Psoas muscle (tissue), 7 donors: ENCODE measurements at regions not wholly inside any gene's neighbourhood (a gene's known extent, or its start where the extent isn't known, plus 50 kb on each side); places are given as distances from the start of the nearest gene placed in this dataset.

Source experiments
- ATAC-seq, 4 donors: fragments of 200-7000 bp; cut with Tn5 transposase; one replicate each; pipeline ENCODE4 v1.9.1; 2020; ENCODE audit warnings: moderate library complexity in 3 of 4, mild to moderate bottlenecking in 2 of 4
- DNase-seq, 2 donors: peaks; one replicate each; pipeline ENCODE4 v3.0.0-alpha.2; 2020
- H3K27ac ChIP-seq: fragments of 200-600 bp; one replicate; pipeline ENCODE4 v1.8.0; 2022
- H3K27me3 ChIP-seq, 3 donors: fragments of 200-600 bp in 1 of 3; one replicate each; pipeline versions ENCODE4 v1.6.1 to v1.8.0; 2013 to 2022; ENCODE audit warnings: low read length in 2 of 3, mild to moderate bottlenecking in 2 of 3, moderate library complexity in 1 of 3; ENCODE audit not compliant: insufficient read depth in 3 of 3
- H3K36me3 ChIP-seq, 2 donors: fragments of 200-600 bp in 1 of 2; one replicate each; pipeline versions ENCODE4 v1.6.1 to v1.8.0; 2013 to 2022; ENCODE audit warnings: low read depth in 1 of 2, mild to moderate bottlenecking in 1 of 2, moderate library complexity in 1 of 2; ENCODE audit not compliant: insufficient read depth in 1 of 2
- H3K4me1 ChIP-seq: fragments of 200-600 bp; one replicate; pipeline ENCODE4 v1.8.0; 2022
- H3K4me3 ChIP-seq: fragments of 200-600 bp; one replicate; pipeline ENCODE4 v1.8.0; 2022; ENCODE audit warnings: mild to moderate bottlenecking
- H3K9me3 ChIP-seq: fragments of 200-600 bp; one replicate; pipeline ENCODE4 v1.8.0; 2022
- CTCF ChIP-seq: fragments of 200-600 bp; IDR thresholded peaks from one replicate; pipeline ENCODE4 v1.8.0; 2022; ENCODE audit warnings: antibody characterized with exemption
- WGBS, 3 donors: extraction: QIAGEN DNeasy Blood & Tissue Kit; methylation state at CpG; one replicate each; pipeline versions ENCODE4 v1.1.6 to v1.1.7; 2013; 5-methylcytosine and 5-hydroxymethylcytosine counted together
- intact Hi-C, 2 donors: fragments of 100-400 bp; cut with DNase I; formaldehyde crosslinking; loops; one replicate each; pipeline versions ENCODE4 v1.11.0 to v1.14.2; 2022
- donor health status: healthy with polysubstance abuse.
- donor health status: DM: no; HTN: no; CAD: no; lungs with moderate emphysema.
- donor health status: Bipolar disorder and iron deficiency.
- donor health status: healthy.
- donor health status: DM: yes; HTN: yes; CAD: no.
- donor health status: DM: no; HTN: no; CAD: no.
- donor health status: DM: yes; HTN: yes; CAD: no.

DNA sequence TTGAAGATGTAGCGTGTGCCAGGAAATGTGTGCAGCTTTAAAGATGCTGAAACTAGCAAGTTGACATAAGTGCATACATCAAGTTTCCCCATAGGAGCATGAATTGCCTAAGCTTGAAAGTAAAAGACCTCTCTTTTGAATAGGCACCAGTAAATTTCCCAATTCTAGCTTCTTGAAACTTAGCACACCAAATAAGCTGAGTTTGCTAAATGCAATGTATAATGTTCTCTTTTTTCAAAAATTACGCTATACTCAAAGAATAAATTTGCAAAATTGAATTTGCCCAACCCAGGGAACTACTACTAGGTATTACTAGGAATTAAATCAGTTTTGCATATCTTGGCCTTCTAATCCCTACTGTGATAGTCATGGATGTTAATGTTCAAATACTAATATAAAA, 923.9 kb upstream of the LCORL start:
- no peak for TF ChIP-seq CTCF
- Histone ChIP-seq H3K4me3 (no peak overlapping the region), H3K4me1 (no peaks in the 10 kb centered on the region), H3K9me3 (no peaks in the 10 kb centered on the region), H3K27ac (no peak overlapping the region), H3K36me3 (no peaks in the 10 kb centered on the region), H3K27me3 (no peaks in the 10 kb centered on the region)
- ATAC-seq (no peak), DNase-seq (no peak)
- intact Hi-C loops = no loop called here
- 91 to 93% (median 92%) methylated on average over 2 of the region's 2 CpGs for WGBS, 3 donors

DNA sequence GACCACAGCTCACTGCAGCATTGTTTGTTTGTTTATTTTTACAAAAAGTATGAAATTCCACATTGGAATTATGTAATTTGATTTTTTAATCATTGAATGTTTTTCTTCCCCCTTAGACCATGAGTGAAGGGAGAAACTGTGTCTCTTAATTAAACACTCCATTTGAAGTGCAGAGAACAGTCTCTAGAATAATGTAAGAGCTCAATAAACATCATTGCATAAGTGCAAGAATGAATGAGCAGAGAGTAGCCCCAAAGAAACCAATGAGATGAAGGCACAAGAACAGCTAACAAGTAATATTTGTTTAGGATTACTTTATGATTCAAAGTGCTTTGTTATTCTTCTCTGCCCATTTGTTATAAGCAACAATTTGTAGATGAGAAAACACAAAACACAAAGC, 921.3 kb upstream of the LCORL start:
- H3K4me3 ChIP-seq = no peak overlapping the region

GRCh38 chr4:18938343-18939099, 917.0 kb upstream of the LCORL start:
- no peak overlapping the region for H3K27ac ChIP-seq
- intact Hi-C loops = no loop called here
- H3K36me3 ChIP-seq = no peaks in the 10 kb centered on the region
- DNase-seq (no peak), ATAC-seq (no peak)
- H3K4me3 ChIP-seq = no peak overlapping the region
- no peaks in the 10 kb centered on the region for H3K4me1 ChIP-seq
- no peaks in the 10 kb centered on the region for H3K27me3 ChIP-seq
- 20 to 32% (median 27%) methylated on average over 3 of the region's 3 CpGs for WGBS, 3 donors
- TF ChIP-seq CTCF = no peak
- H3K9me3 ChIP-seq = no peaks in the 10 kb centered on the region

More for the DNA sequence above, 921.3 kb upstream of the LCORL start:
- no peaks in the 10 kb centered on the region for H3K9me3 ChIP-seq
- no peaks in the 10 kb centered on the region for H3K4me1 ChIP-seq
- H3K36me3 ChIP-seq = no peaks in the 10 kb centered on the region
- no peaks in the 10 kb centered on the region for H3K27me3 ChIP-seq
- DNase-seq = no peak
- H3K27ac ChIP-seq = no peak overlapping the region
- no peak for ATAC-seq
- intact Hi-C loops = no loop called here
- no peak for TF ChIP-seq CTCF

DNA sequence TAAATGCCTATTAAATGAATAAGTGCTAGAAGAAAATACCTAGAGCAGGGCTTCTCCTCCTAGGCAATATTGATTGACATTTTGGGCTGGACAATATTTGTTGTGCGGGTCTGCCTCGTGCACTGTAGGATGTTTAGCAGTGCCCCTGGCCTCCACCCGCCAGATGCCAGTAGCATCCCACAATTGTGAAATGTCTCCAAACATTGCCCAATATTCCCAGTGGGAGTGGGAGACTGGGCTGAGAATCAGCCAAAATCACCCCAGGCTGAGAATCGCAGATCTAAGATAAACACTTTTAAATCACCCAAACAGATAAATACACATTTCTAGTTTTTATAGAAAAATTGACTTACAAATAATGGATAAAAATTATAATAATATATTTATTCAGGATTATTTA, 916.2 kb upstream of the LCORL start:
- no peak for TF ChIP-seq CTCF
- Histone ChIP-seq H3K27me3 (no peaks in the 10 kb centered on the region), H3K4me3 (no peak overlapping the region), H3K9me3 (no peaks in the 10 kb centered on the region), H3K36me3 (no peaks in the 10 kb centered on the region), H3K4me1 (no peaks in the 10 kb centered on the region), H3K27ac (no peak overlapping the region)
- WGBS, 3 donors = 90 to 93% (median 92%) methylated on average over 4 of the region's 4 CpGs
- no peak for ATAC-seq
- intact Hi-C loops = no loop called here
- no peak for DNase-seq

DNA sequence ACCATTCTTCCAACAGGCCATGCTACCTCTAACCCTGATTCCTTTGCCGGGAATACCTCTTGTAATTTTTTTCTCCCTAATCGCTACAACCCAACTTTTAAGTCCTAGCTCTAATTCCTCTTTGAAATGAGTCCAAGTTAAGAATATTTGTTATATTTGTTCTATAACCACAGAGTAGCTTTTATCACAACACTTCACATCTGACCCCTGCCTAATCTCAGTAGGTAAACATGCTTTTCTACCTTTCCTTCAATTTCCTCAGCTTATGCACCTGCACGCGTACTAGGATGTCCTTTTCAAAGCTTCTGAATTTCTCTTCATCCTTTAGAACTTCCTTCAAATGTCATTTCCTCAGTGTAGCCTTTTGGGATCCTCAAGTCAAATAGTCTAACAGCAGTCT, 915.5 kb upstream of the LCORL start:
- Histone ChIP-seq H3K4me3 (no peak overlapping the region), H3K4me1 (no peaks in the 10 kb centered on the region), H3K36me3 (no peaks in the 10 kb centered on the region), H3K9me3 (no peaks in the 10 kb centered on the region), H3K27ac (no peak overlapping the region), H3K27me3 (no peaks in the 10 kb centered on the region)
- 80 to 97% (median 96%) methylated on average over 4 of the region's 4 CpGs for WGBS, 3 donors
- no peak for TF ChIP-seq CTCF
- no peak for ATAC-seq
- DNase-seq = no peak
- intact Hi-C loops = no loop called here
